ENCODE measurements at regions not wholly inside any gene's neighbourhood (a gene's known extent, or its start where the extent isn't known, plus 50 kb on each side); places are given as distances from the start of the nearest gene placed in this dataset.
A peak's percentile ranks its signal among the peaks of the same experiment; 100 is the strongest.
"Not testable (repeated sequence)": the region's sequence is repeated elsewhere in the genome, so short reads cannot be mapped to it uniquely, and the experiment has no call there.

GRCh38 chr7:67359900-67360299 is 363.3 kb downstream of the TYW1 start:
- WGBS, 2 experiments (ENCODE audit: low coverage in 1 of 2, low lambda C conversion rate in 2 of 2, missing lambda C conversion rate in 2 of 2), result 93 to 95% methylated on average over 3 of the region's 3 CpGs
- Histone ChIP-seq H3F3A (ENCODE audit: insufficient read depth) (no peaks in the 10 kb centered on the region), H3K9ac (no peak overlapping the region), H4K20me1 (ENCODE audit: insufficient read depth) (no peaks in the 10 kb centered on the region), H3K36me3 (ENCODE audit: low read depth) (no peaks in the 10 kb centered on the region), H3K27ac (no peak overlapping the region), H3K4me3 (no peak overlapping the region), H3K9me2 (ENCODE audit: insufficient read depth) (no peaks in the 10 kb centered on the region), H3K79me2 (ENCODE audit: insufficient read depth) (no peaks in the 10 kb centered on the region), H3K4me1 (ENCODE audit: insufficient read depth) (no peaks in the 10 kb centered on the region), H2AFZ (no peak overlapping the region), H3K4me2 (ENCODE audit: unreplicated experiment) (no peak overlapping the region), H3K27me3 (replicated peaks; ENCODE audit: insufficient read depth) (no peaks in the 10 kb centered on the region), H3K9me3 (ENCODE audit: low read depth) (no peaks in the 10 kb centered on the region)
- DNase-seq, result no peak
- TF ChIP-seq EZH2 (IDR thresholded peaks at IDR 0.05; ENCODE audit: insufficient read depth, poor library complexity, severe bottlenecking) (no peak), EZH2phosphoT487 (IDR thresholded peaks at IDR 0.05; ENCODE audit: insufficient read depth, low read depth) (no peak)
- in situ Hi-C loops (cut with MboI), result no loop called here

- Histone ChIP-seq H3K4me2 (ENCODE audit: unreplicated experiment) (no peak overlapping the region), H3F3A (ENCODE audit: insufficient read depth) (no peaks in the 10 kb centered on the region), H3K9me2 (ENCODE audit: insufficient read depth) (no peaks in the 10 kb centered on the region), H3K9me3 (ENCODE audit: low read depth) (no peaks in the 10 kb centered on the region), H3K79me2 (ENCODE audit: insufficient read depth) (no peaks in the 10 kb centered on the region), H3K4me3 (no peak overlapping the region), H3K27ac (no peak overlapping the region), H3K4me1 (ENCODE audit: insufficient read depth) (no peaks in the 10 kb centered on the region), H3K9ac (no peak overlapping the region), H3K36me3 (ENCODE audit: low read depth) (no peaks in the 10 kb centered on the region), H3K27me3 (replicated peaks; ENCODE audit: insufficient read depth) (no peaks in the 10 kb centered on the region), H2AFZ (no peak overlapping the region), H4K20me1 (ENCODE audit: insufficient read depth) (no peaks in the 10 kb centered on the region)
- in situ Hi-C loops (cut with MboI), result no loop called here
- no peak for DNase-seq
- 70 to 74% methylated on average over 4 of the region's 4 CpGs for WGBS, 2 experiments (ENCODE audit: low coverage in 1 of 2, low lambda C conversion rate in 2 of 2, missing lambda C conversion rate in 2 of 2)
- TF ChIP-seq EZH2phosphoT487 (IDR thresholded peaks at IDR 0.05; ENCODE audit: insufficient read depth, low read depth), result no peak
- no peak for TF ChIP-seq EZH2 (IDR thresholded peaks at IDR 0.05; ENCODE audit: insufficient read depth, poor library complexity, severe bottlenecking)
Measured at GRCh38 chr7:67361150-67361549, 364.5 kb downstream of the TYW1 start.

DNA sequence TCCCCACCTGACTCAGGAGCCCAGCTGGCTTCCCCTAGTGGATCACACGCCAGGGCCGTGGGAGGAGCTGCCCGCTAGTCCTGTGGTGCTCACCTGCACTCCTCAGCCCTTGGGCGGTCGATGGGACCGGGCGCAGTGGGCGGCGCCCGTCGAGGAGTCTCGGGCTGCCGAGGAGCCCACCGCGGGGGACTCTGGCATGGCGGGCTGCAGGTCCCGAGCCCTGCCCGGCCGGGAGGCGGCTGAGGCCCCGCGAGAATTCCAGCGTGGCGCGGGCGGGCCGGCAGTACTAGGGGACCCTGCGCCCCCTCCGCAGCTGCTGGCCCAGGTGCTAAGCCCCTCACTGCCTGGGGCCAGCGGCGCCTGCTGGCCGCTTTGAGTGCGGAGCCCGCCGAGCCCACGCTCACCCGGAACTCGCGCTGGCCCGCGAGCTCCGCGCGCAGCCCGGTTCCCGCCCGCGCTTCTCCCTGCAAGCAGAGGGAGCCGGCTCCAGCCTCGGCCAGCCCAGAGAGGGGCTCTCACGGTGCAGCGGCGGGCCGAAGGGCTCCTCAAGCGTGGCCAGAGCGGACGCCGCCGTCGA is 367.9 kb downstream of the TYW1 start:
- H3K79me2 ChIP-seq (ENCODE audit: insufficient read depth), result no peaks in the 10 kb centered on the region
- H3K9me3 ChIP-seq (ENCODE audit: low read depth), result no peaks in the 10 kb centered on the region
- DNase-seq, result no peak
- in situ Hi-C loops (cut with MboI), result no loop called here
- no peaks in the 10 kb centered on the region for H3K9me2 ChIP-seq (ENCODE audit: insufficient read depth)
- TF ChIP-seq EZH2 (IDR thresholded peaks at IDR 0.05; ENCODE audit: insufficient read depth, poor library complexity, severe bottlenecking) (no peak), EZH2phosphoT487 (IDR thresholded peaks at IDR 0.05; ENCODE audit: insufficient read depth, low read depth) (no peak)
- H4K20me1 ChIP-seq (ENCODE audit: insufficient read depth), result no peaks in the 10 kb centered on the region
- H3F3A ChIP-seq (ENCODE audit: insufficient read depth), result no peaks in the 10 kb centered on the region
- no peak overlapping the region for H3K4me2 ChIP-seq (ENCODE audit: unreplicated experiment)
- H3K4me3 ChIP-seq, result no peak overlapping the region
- H3K9ac ChIP-seq, result no peak overlapping the region
- H2AFZ ChIP-seq, result no peak overlapping the region
- no peaks in the 10 kb centered on the region for H3K36me3 ChIP-seq (ENCODE audit: low read depth)
- H3K27me3 ChIP-seq (replicated peaks; ENCODE audit: insufficient read depth), result no peaks in the 10 kb centered on the region
- no peaks in the 10 kb centered on the region for H3K4me1 ChIP-seq (ENCODE audit: insufficient read depth)
- WGBS, 2 experiments (ENCODE audit: low coverage in 1 of 2, low lambda C conversion rate in 2 of 2, missing lambda C conversion rate in 2 of 2), result 86 to 91% methylated on average over 30 to 59 of the region's 60 CpGs
- H3K27ac ChIP-seq, result no peak overlapping the region

DNA sequence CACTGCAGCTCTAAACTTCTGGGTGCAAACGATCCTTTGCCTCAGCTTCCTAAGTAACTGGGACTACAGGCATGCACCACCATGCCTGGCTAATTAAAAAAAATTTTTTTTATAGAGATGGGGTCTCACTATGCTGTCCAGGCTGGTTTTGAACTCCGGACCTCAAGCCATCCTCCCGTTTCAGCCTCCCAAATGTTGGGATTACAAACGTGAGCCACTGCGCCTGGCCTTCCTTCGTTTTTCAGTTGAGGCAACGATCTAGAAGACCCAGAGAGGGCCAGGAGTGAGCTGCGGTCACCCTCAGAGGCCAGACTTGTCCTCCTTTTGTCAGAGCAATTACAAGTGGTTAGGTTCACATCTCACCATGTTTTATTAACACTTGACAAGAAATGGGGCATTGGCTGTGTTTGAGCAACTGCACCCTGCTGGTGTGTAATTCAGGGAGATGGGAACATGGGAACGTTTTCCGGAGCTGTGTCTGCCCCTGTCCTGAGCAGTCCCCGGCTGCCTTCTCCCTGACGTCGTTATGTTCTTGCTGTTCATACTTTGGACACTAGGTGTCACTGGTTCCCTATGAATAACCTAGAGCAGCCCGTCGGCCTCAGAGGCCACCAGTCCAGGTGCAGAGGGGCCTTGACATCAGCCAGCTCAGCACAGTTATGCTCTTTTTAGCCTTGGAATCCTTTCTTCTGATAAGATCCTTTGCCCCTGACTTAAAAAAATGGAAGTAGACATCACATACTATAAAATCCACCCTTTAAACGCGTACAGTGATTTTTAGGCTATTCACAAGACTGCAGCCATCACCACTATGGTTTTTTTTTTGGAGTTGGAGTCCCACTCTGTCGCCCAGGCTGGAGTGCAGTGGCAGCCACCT is 375.0 kb downstream of the TYW1 start:
- WGBS, 2 experiments (ENCODE audit: low coverage in 1 of 2, low lambda C conversion rate in 2 of 2, missing lambda C conversion rate in 2 of 2), result 23 to 24% methylated on average over 18 of the region's 18 CpGs
- H3K27ac ChIP-seq, result no peak overlapping the region
- TF ChIP-seq EZH2phosphoT487 (IDR thresholded peaks at IDR 0.05; ENCODE audit: insufficient read depth, low read depth), result no peak
- TF ChIP-seq EZH2 (IDR thresholded peaks at IDR 0.05; ENCODE audit: insufficient read depth, poor library complexity, severe bottlenecking), result no peak
- peak; percentile 75 for DNase-seq
- H3K27me3 ChIP-seq (replicated peaks; ENCODE audit: insufficient read depth), result peaks cover 8% of the 10 kb centered on the region; the same call in 1 of the 2 replicates
- H3K9me3 ChIP-seq (ENCODE audit: low read depth), result no peaks in the 10 kb centered on the region
- H3F3A ChIP-seq (ENCODE audit: insufficient read depth), result no peaks in the 10 kb centered on the region
- H3K9me2 ChIP-seq (ENCODE audit: insufficient read depth), result no peaks in the 10 kb centered on the region
- H3K79me2 ChIP-seq (ENCODE audit: insufficient read depth), result no peaks in the 10 kb centered on the region
- H3K36me3 ChIP-seq (ENCODE audit: low read depth), result no peaks in the 10 kb centered on the region
- no peak overlapping the region for H3K9ac ChIP-seq
- H2AFZ ChIP-seq, result no peak overlapping the region
- in situ Hi-C loops (cut with MboI), result no loop called here
- H3K4me2 ChIP-seq (ENCODE audit: unreplicated experiment), result no peak overlapping the region
- H4K20me1 ChIP-seq (ENCODE audit: insufficient read depth), result no peaks in the 10 kb centered on the region
- H3K4me1 ChIP-seq (ENCODE audit: insufficient read depth), result no peaks in the 10 kb centered on the region
- no peak overlapping the region for H3K4me3 ChIP-seq

DNA sequence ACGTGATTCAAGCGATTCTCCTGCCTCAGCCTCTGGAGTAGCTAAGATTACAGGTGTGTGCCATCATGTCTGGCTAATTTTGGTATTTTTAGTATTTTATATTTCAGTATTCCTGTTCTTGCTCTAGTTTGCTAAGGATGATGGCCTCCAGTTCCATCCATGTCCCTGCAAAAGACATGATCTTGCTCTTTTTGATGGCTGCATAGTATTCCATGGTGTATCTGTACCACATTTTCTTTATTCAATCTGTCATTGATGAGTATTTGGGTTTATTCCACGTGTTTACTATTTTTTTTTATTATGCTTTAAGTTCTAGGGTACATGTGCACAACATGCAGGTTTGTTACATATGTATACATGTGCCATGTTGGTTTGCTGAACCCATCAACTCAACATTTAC is 376.8 kb downstream of the TYW1 start:
- H3K27me3 ChIP-seq (replicated peaks; ENCODE audit: insufficient read depth); H3K79me2 ChIP-seq (ENCODE audit: insufficient read depth); H2AFZ ChIP-seq; H3F3A ChIP-seq (ENCODE audit: insufficient read depth); H3K4me1 ChIP-seq (ENCODE audit: insufficient read depth); H3K27ac ChIP-seq; H3K9me2 ChIP-seq (ENCODE audit: insufficient read depth); in situ Hi-C loops (cut with MboI); H3K4me3 ChIP-seq; H3K9me3 ChIP-seq (ENCODE audit: low read depth); H4K20me1 ChIP-seq (ENCODE audit: insufficient read depth); H3K36me3 ChIP-seq (ENCODE audit: low read depth); H3K4me2 ChIP-seq (ENCODE audit: unreplicated experiment); H3K9ac ChIP-seq; DNase-seq: not testable (repeated sequence)
- WGBS, 2 experiments (ENCODE audit: low coverage in 1 of 2, low lambda C conversion rate in 2 of 2, missing lambda C conversion rate in 2 of 2), result 38 to 44% methylated on average over 3 of the region's 3 CpGs

All from GM23248 (cell line).